Lower leg skin (tissue), 3 donors: ENCODE measurements at regions not wholly inside any gene's neighbourhood (a gene's known extent, or its start where the extent isn't known, plus 50 kb on each side); places are given as distances from the start of the nearest gene placed in this dataset.

Experiments used
- POLR2A ChIP-seq, 2 donors: fragments of 450-650 bp; IDR thresholded peaks; one replicate each; pipeline ENCODE4 v1.6.1; 2016 to 2017; ENCODE audit warnings: antibody characterized with exemption in 2 of 2, mild to moderate bottlenecking in 1 of 2, moderate library complexity in 1 of 2
- TF ChIP-seq, protein P1 (sequence below), 3 donors: fragments of 450-650 bp; IDR thresholded peaks; one replicate each; pipeline ENCODE4 v1.5.1; 2016; ENCODE audit warnings: antibody characterized with exemption in 3 of 3, mild to moderate bottlenecking in 3 of 3, moderate library complexity in 2 of 3

- no peak for TF ChIP-seq POLR2A (IDR thresholded peaks at IDR 0.05)
- TF ChIP-seq, protein P1, sequence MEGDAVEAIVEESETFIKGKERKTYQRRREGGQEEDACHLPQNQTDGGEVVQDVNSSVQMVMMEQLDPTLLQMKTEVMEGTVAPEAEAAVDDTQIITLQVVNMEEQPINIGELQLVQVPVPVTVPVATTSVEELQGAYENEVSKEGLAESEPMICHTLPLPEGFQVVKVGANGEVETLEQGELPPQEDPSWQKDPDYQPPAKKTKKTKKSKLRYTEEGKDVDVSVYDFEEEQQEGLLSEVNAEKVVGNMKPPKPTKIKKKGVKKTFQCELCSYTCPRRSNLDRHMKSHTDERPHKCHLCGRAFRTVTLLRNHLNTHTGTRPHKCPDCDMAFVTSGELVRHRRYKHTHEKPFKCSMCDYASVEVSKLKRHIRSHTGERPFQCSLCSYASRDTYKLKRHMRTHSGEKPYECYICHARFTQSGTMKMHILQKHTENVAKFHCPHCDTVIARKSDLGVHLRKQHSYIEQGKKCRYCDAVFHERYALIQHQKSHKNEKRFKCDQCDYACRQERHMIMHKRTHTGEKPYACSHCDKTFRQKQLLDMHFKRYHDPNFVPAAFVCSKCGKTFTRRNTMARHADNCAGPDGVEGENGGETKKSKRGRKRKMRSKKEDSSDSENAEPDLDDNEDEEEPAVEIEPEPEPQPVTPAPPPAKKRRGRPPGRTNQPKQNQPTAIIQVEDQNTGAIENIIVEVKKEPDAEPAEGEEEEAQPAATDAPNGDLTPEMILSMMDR (IDR thresholded peaks at IDR 0.05), result no peak
Measured at GRCh38 chr13:97856304-97856675, 97.2 kb upstream of the IPO5 start.
